ENCODE measurements at regions not wholly inside any gene's neighbourhood (a gene's known extent, or its start where the extent isn't known, plus 50 kb on each side); places are given as distances from the start of the nearest gene placed in this dataset.

GRCh38 chr7:88495881-88496725 lies 189.4 kb upstream of the STEAP4 start:
- TF ChIP-seq POLR2AphosphoS5 (IDR thresholded peaks at IDR 0.05; ENCODE audit: borderline replicate concordance, low read depth, low read length): no peak
- no peak for TF ChIP-seq EZH2 (IDR thresholded peaks at IDR 0.05)
- no peak for TF ChIP-seq FOXP2 (optimal IDR thresholded peaks at IDR 0.05; ENCODE audit: control extremely low read depth, extremely low read length, insufficient read depth)

Data from SK-N-MC (cell line).